Upper lobe of left lung (tissue), 6 donors: ENCODE measurements at regions not wholly inside any gene's neighbourhood (a gene's known extent, or its start where the extent isn't known, plus 50 kb on each side); places are given as distances from the start of the nearest gene placed in this dataset.

Experiments
- ATAC-seq, 2 donors: fragments of 200-7000 bp; cut with Tn5 transposase; one replicate each; pipeline ENCODE4 v1.9.1; 2022; ENCODE audit warnings: mild to moderate bottlenecking in 2 of 2, moderate library complexity in 2 of 2; ENCODE audit not compliant: low FRiP score in 2 of 2
- DNase-seq, 2 donors: peaks; one replicate each; pipeline ENCODE4 v3.0.0-alpha.2; 2019 to 2020
- H3K27ac ChIP-seq, 4 donors: fragments of 200-600 bp; sonication (generic); one replicate each; pipeline ENCODE4 v1.5.1; 2016 to 2019
- H3K27me3 ChIP-seq, 4 donors: fragments of 200-600 bp; sonication (generic); one replicate each; pipeline ENCODE4 v1.5.1; 2017 to 2019
- H3K36me3 ChIP-seq, 4 donors: fragments of 200-600 bp; sonication (generic); one replicate each; pipeline ENCODE4 v1.5.1; 2016 to 2019
- H3K4me1 ChIP-seq, 4 donors: fragments of 200-600 bp; sonication (generic); one replicate each; pipeline ENCODE4 v1.5.1; 2018 to 2019
- H3K4me3 ChIP-seq, 4 donors: fragments of 200-600 bp; sonication (generic); one replicate each; pipeline ENCODE4 v1.5.1; 2017 to 2019; ENCODE audit warnings: mild to moderate bottlenecking in 2 of 4, moderate library complexity in 1 of 4
- H3K9me3 ChIP-seq, 4 donors: fragments of 200-600 bp; sonication (generic); one replicate each; pipeline ENCODE4 v1.5.1; 2018 to 2019
- CTCF ChIP-seq, 6 experiments: fragments of 450-650 bp in 4 of 6; fragments of 200-600 bp in 2 of 6; sonication (generic) in 2 of 6; IDR thresholded peaks; one replicate each; pipeline ENCODE4 v1.5.1; 2016 to 2019; ENCODE audit warnings: antibody characterized with exemption in 6 of 6
- EP300 ChIP-seq, 4 donors: sonication (generic); formaldehyde crosslinking; IDR thresholded peaks; one replicate each; pipeline ENCODE4 v1.5.1; 2017; ENCODE audit warnings: antibody characterized with exemption in 4 of 4, control low read depth in 2 of 4
- POLR2A ChIP-seq, 4 donors: fragments of 450-650 bp; IDR thresholded peaks; one replicate each; pipeline ENCODE4 v1.5.1; 2016 to 2017; ENCODE audit warnings: antibody characterized with exemption in 4 of 4, mild to moderate bottlenecking in 2 of 4
- POLR2AphosphoS5 ChIP-seq, 2 donors: sonication (generic); formaldehyde crosslinking; IDR thresholded peaks; one replicate each; pipeline ENCODE4 v1.5.1; 2017; ENCODE audit warnings: antibody characterized with exemption in 2 of 2
- WGBS, 2 donors: methylation state at CpG; one replicate each; pipeline ENCODE4 v1.1.5; 2017 to 2018; 5-methylcytosine and 5-hydroxymethylcytosine counted together
- donor health status: DM: no; HTN: no; CAD: no; lungs with moderate emphysema.
- donor health status: DM: no; HTN: yes; CAD: no; lungs with severe emphysema.

- Histone ChIP-seq H3K4me3 (no peak overlapping the region), H3K27me3 (no peaks in the 10 kb centered on the region), H3K27ac (peak overlapping the region; percentile 39 to 78 (median 53)), H3K9me3 (no peaks in the 10 kb centered on the region), H3K4me1 (no peaks in the 10 kb centered on the region), H3K36me3 (no peaks in the 10 kb centered on the region)
- no peak for TF ChIP-seq POLR2A (IDR thresholded peaks at IDR 0.05)
- TF ChIP-seq CTCF (IDR thresholded peaks at IDR 0.05) = no peak
- no peak for TF ChIP-seq POLR2AphosphoS5 (IDR thresholded peaks at IDR 0.05)
- TF ChIP-seq EP300 (IDR thresholded peaks at IDR 0.05) = no peak
- ATAC-seq (no peak), DNase-seq (no peak)
- WGBS, 2 donors = 81 to 88% methylated on average over 12 of the region's 12 CpGs
Measured at GRCh38 chr11:15579287-15580001, 464.7 kb downstream of the INSC start.

GRCh38 chr11:15580056-15580774 is 465.5 kb downstream of the INSC start:
- ATAC-seq (peak in 1 of 2 donors; percentile 20), DNase-seq (no peak)
- Histone ChIP-seq H3K9me3 (no peaks in the 10 kb centered on the region), H3K27ac (peak overlapping the region; percentile 39 to 78 (median 46)), H3K36me3 (no peaks in the 10 kb centered on the region), H3K27me3 (no peaks in the 10 kb centered on the region), H3K4me1 (no peaks in the 10 kb centered on the region), H3K4me3 (no peak overlapping the region)
- WGBS, 2 donors = 83 to 96% methylated on average over 1 of the region's 1 CpG
- TF ChIP-seq POLR2AphosphoS5 (IDR thresholded peaks at IDR 0.05) = peak in 1 of 2 donors; percentile 22
- no peak for TF ChIP-seq EP300 (IDR thresholded peaks at IDR 0.05)

GRCh38 chr11:15580775-15581095 is 466.0 kb downstream of the INSC start:
- TF ChIP-seq CTCF (IDR thresholded peaks at IDR 0.05) (no peak), POLR2AphosphoS5 (IDR thresholded peaks at IDR 0.05) (no peak), EP300 (IDR thresholded peaks at IDR 0.05) (no peak), POLR2A (IDR thresholded peaks at IDR 0.05) (no peak)
- Histone ChIP-seq H3K4me1 (no peaks in the 10 kb centered on the region), H3K9me3 (no peaks in the 10 kb centered on the region), H3K27me3 (no peaks in the 10 kb centered on the region), H3K36me3 (no peaks in the 10 kb centered on the region), H3K4me3 (no peak overlapping the region), H3K27ac (peak overlapping the region in 3 of 4 donors; percentile 15 to 78 (median 39))
- no peak for DNase-seq
- no peak for ATAC-seq
- 89 to 94% methylated on average over 3 of the region's 3 CpGs for WGBS, 2 donors

GRCh38 chr11:15584158-15584557 is 469.4 kb downstream of the INSC start:
- Histone ChIP-seq H3K4me3 (no peak overlapping the region), H3K36me3 (no peaks in the 10 kb centered on the region), H3K4me1 (no peaks in the 10 kb centered on the region), H3K27me3 (no peaks in the 10 kb centered on the region), H3K9me3 (no peaks in the 10 kb centered on the region), H3K27ac (no peak overlapping the region)
- ATAC-seq = no peak
- WGBS, 2 donors = 83 to 88% methylated on average over 5 of the region's 5 CpGs
- DNase-seq = no peak
- no peak for TF ChIP-seq POLR2AphosphoS5 (IDR thresholded peaks at IDR 0.05)
- TF ChIP-seq CTCF (IDR thresholded peaks at IDR 0.05) = no peak
- TF ChIP-seq EP300 (IDR thresholded peaks at IDR 0.05) = no peak
- no peak for TF ChIP-seq POLR2A (IDR thresholded peaks at IDR 0.05)

GRCh38 chr11:15585602-15586331 is 471.0 kb downstream of the INSC start:
- Histone ChIP-seq H3K27ac (no peak overlapping the region), H3K36me3 (no peaks in the 10 kb centered on the region), H3K4me1 (no peaks in the 10 kb centered on the region), H3K27me3 (no peaks in the 10 kb centered on the region), H3K4me3 (no peak overlapping the region), H3K9me3 (no peaks in the 10 kb centered on the region)
- no peak for DNase-seq
- peak in 1 of 2 donors; percentile 57 for ATAC-seq
- 83 to 87% methylated on average over 4 of the region's 4 CpGs for WGBS, 2 donors
- no peak for TF ChIP-seq EP300 (IDR thresholded peaks at IDR 0.05)
- TF ChIP-seq POLR2A (IDR thresholded peaks at IDR 0.05) = no peak
- TF ChIP-seq POLR2AphosphoS5 (IDR thresholded peaks at IDR 0.05) = no peak
- TF ChIP-seq CTCF (IDR thresholded peaks at IDR 0.05) = no peak
